IMR-90 (cell line): ENCODE measurements at regions not wholly inside any gene's neighbourhood (a gene's known extent, or its start where the extent isn't known, plus 50 kb on each side); places are given as distances from the start of the nearest gene placed in this dataset.

Experiments used
- ATAC-seq: fragments of 200-7000 bp; cut with Tn5 transposase; 2 replicates; pipeline ENCODE4 v1.9.1; 2020; ENCODE audit warnings: low read depth, mild to moderate bottlenecking, moderate library complexity
- BruUV-seq: library from RNA; stranded (reverse); fragments of 400-500 nt; replicated peaks from 2 replicates; lab custom pipeline; 2021; lab: Mats Ljungman, UMichigan
- CTCF ChIA-PET: fragments of 300-600 bp; formaldehyde crosslinking; extraction: SDS; loops from one replicate; lab custom pipeline; 2021; ENCODE audit warnings: antibody characterized with exemption; lab: Yijun Ruan, JAX
- POLR2A ChIA-PET: fragments of 300-600 bp; sonication (Branson Sonifier 250); formaldehyde crosslinking; loops from one replicate; lab custom pipeline; 2022; ENCODE audit warnings: antibody characterized with exemption; ENCODE audit not compliant: unreplicated experiment; lab: Charles Lee
- DNase-seq: peaks from one replicate; pipeline ENCODE4 v3.0.0; 2013
- H2AFZ ChIP-seq: replicated peaks from 2 replicates; pipeline ENCODE3; 2013; ENCODE audit warnings: low read length, mild to moderate bottlenecking; ENCODE audit not compliant: poor library complexity
- H2AK5ac ChIP-seq: 2 replicates; pipeline ENCODE4 v1.6.1; 2013; ENCODE audit warnings: low read depth, low read length, inconsistent platforms
- H2AK9ac ChIP-seq: replicated peaks from 2 replicates; pipeline ENCODE3; 2013; ENCODE audit warnings: mild to moderate bottlenecking, low read depth, low read length, moderate library complexity; ENCODE audit not compliant: poor library complexity
- H2BK120ac ChIP-seq: 2 replicates; pipeline ENCODE4 v1.6.1; 2013; ENCODE audit warnings: low read depth, low read length, inconsistent platforms
- H2BK15ac ChIP-seq: 3 replicates; pipeline ENCODE4 v1.6.1; 2013; ENCODE audit warnings: low read depth, low read length, inconsistent platforms
- H2BK20ac ChIP-seq: 2 replicates; pipeline ENCODE4 v1.6.1; 2013; ENCODE audit warnings: low read depth, mild to moderate bottlenecking, inconsistent platforms, low read length, moderate library complexity
- H2BK5ac ChIP-seq: 2 replicates; pipeline ENCODE4 v1.6.1; 2013; ENCODE audit warnings: mild to moderate bottlenecking, low read depth, low read length, inconsistent platforms; ENCODE audit not compliant: poor library complexity, severe bottlenecking
- H3K14ac ChIP-seq: replicated peaks from 2 replicates; pipeline ENCODE4 v1.6.1; 2013; ENCODE audit warnings: low read depth, low read length, inconsistent platforms
- H3K18ac ChIP-seq: 2 replicates; pipeline ENCODE4 v1.6.1; 2013; ENCODE audit warnings: low read depth, low read length, control low read depth
- H3K23ac ChIP-seq: 2 replicates; pipeline ENCODE4 v1.6.1; 2013; ENCODE audit warnings: low read depth, low read length, inconsistent platforms
- H3K27ac ChIP-seq: 2 replicates; pipeline ENCODE4 v1.5.1; 2013; ENCODE audit warnings: mild to moderate bottlenecking, control low read depth, low read length; ENCODE audit not compliant: insufficient read depth
- H3K27me3 ChIP-seq: 2 replicates; pipeline ENCODE4 v1.6.1; 2013; ENCODE audit warnings: low read length; ENCODE audit not compliant: control insufficient read depth, insufficient read depth
- H3K36me3 ChIP-seq: 2 replicates; pipeline ENCODE4 v1.6.1; 2013; ENCODE audit warnings: low read length, mixed read lengths; ENCODE audit not compliant: control insufficient read depth, insufficient read depth
- H3K4ac ChIP-seq: 2 replicates; pipeline ENCODE4 v1.6.1; 2013; ENCODE audit warnings: low read depth, low read length, inconsistent platforms
- H3K4me1 ChIP-seq: 2 replicates; pipeline ENCODE4 v1.6.1; 2013; ENCODE audit warnings: low read length, mixed read lengths; ENCODE audit not compliant: control insufficient read depth, insufficient read depth
- H3K4me2 ChIP-seq: 2 replicates; pipeline ENCODE4 v1.6.1; 2013; ENCODE audit warnings: low read depth, mild to moderate bottlenecking, control low read depth, low read length, moderate library complexity
- H3K4me3 ChIP-seq: 2 replicates; pipeline ENCODE4 v1.5.1; 2013; ENCODE audit warnings: low read depth, mild to moderate bottlenecking, control low read depth, low read length, moderate library complexity; ENCODE audit not compliant: insufficient read depth
- H3K56ac ChIP-seq: 2 replicates; pipeline ENCODE4 v1.6.1; 2013; ENCODE audit warnings: low read length, inconsistent platforms; ENCODE audit not compliant: insufficient read depth; ENCODE audit errors: extremely low read depth
- H3K79me1 ChIP-seq, 2 experiments: 2 replicates each; pipeline ENCODE4 v1.6.1; 2013; ENCODE audit warnings: low read length in 2 of 2, inconsistent platforms in 1 of 2, low read depth in 1 of 2
- H3K9ac ChIP-seq: 2 replicates; pipeline ENCODE4 v1.6.1; 2013; ENCODE audit warnings: low read depth, low read length, control low read depth
- H3K9me1 ChIP-seq: 2 replicates; pipeline ENCODE4 v1.6.1; 2013; ENCODE audit warnings: low read length, inconsistent platforms; ENCODE audit not compliant: insufficient read depth
- H3K9me3 ChIP-seq: 2 replicates; pipeline ENCODE4 v1.6.1; 2013; ENCODE audit warnings: low read length; ENCODE audit not compliant: control insufficient read depth, insufficient read depth
- H4K20me1 ChIP-seq: 2 replicates; pipeline ENCODE4 v1.6.1; 2013; ENCODE audit warnings: low read length, inconsistent platforms; ENCODE audit not compliant: insufficient read depth
- H4K5ac ChIP-seq: 2 replicates; pipeline ENCODE4 v1.6.1; 2013; ENCODE audit warnings: mild to moderate bottlenecking, low read depth, low read length, control low read depth
- H4K8ac ChIP-seq, 2 experiments: 2 replicates each; pipeline ENCODE4 v1.6.1; 2013; ENCODE audit warnings: low read depth in 2 of 2, low read length in 2 of 2, control low read depth in 1 of 2, inconsistent platforms in 1 of 2
- H4K91ac ChIP-seq: 2 replicates; pipeline ENCODE4 v1.6.1; 2013; ENCODE audit warnings: low read depth, low read length, inconsistent platforms; ENCODE audit not compliant: insufficient read depth
- BHLHE40 ChIP-seq: fragments of 150-350 bp; IDR thresholded peaks from 2 replicates; pipeline ENCODE4 v1.6.1; 2016; ENCODE audit warnings: mild to moderate bottlenecking, low read depth, low read length
- CEBPB ChIP-seq: IDR thresholded peaks from 2 replicates; pipeline ENCODE4 v1.6.1; 2012; ENCODE audit warnings: low read depth, low read length, improper control_type of control experiment
- CHD1 ChIP-seq: IDR thresholded peaks from 2 replicates; pipeline ENCODE4 v1.6.1; 2012; ENCODE audit warnings: low read depth, low read length, improper control_type of control experiment
- FOS ChIP-seq: fragments of 150-350 bp; IDR thresholded peaks from 2 replicates; pipeline ENCODE4 v1.6.1; 2016; ENCODE audit warnings: low read depth, low read length
- MAFK ChIP-seq: IDR thresholded peaks from 2 replicates; pipeline ENCODE4 v1.6.1; 2012; ENCODE audit warnings: low read depth, low read length, improper control_type of control experiment
- MAZ ChIP-seq: IDR thresholded peaks from 2 replicates; pipeline ENCODE4 v1.6.1; 2012; ENCODE audit warnings: low read depth, mild to moderate bottlenecking, low read length, improper control_type of control experiment, moderate library complexity, borderline replicate concordance
- MXI1 ChIP-seq: IDR thresholded peaks from 2 replicates; pipeline ENCODE4 v1.6.1; 2012; ENCODE audit warnings: low read depth, mild to moderate bottlenecking, low read length, moderate library complexity, borderline replicate concordance
- NFE2L2 ChIP-seq: fragments of 150-350 bp; IDR thresholded peaks from 2 replicates; pipeline ENCODE4 v1.6.1; 2016; ENCODE audit warnings: low read depth, mild to moderate bottlenecking, low read length
- POLR2A ChIP-seq: IDR thresholded peaks from 2 replicates; pipeline ENCODE4 v1.6.1; 2012; ENCODE audit warnings: mild to moderate bottlenecking, low read depth, low read length
- RAD21 ChIP-seq: IDR thresholded peaks from 2 replicates; pipeline ENCODE4 v1.6.1; 2012; ENCODE audit warnings: low read length, improper control_type of control experiment
- RCOR1 ChIP-seq: IDR thresholded peaks from 2 replicates; pipeline ENCODE4 v1.6.1; 2012; ENCODE audit warnings: mild to moderate bottlenecking, low read length, improper control_type of control experiment; ENCODE audit not compliant: insufficient replicate concordance
- RFX5 ChIP-seq: IDR thresholded peaks from 2 replicates; pipeline ENCODE4 v1.8.0; 2012; ENCODE audit warnings: low read depth, mild to moderate bottlenecking, low read length, moderate library complexity
- SMC3 ChIP-seq: fragments of 150-350 bp; IDR thresholded peaks from 2 replicates; pipeline ENCODE4 v1.6.1; 2016; ENCODE audit warnings: low read depth, mild to moderate bottlenecking, antibody characterized with exemption, low read length, moderate library complexity
- WGBS, 2 experiments: methylation state at CpG; one replicate each; pipeline versions ENCODE4 v1.1.5 to v1.1.7; 2013; ENCODE audit warnings: missing lambda C conversion rate in 2 of 2; ENCODE audit not compliant: insufficient read length in 1 of 2; ENCODE audit errors: extremely low coverage in 2 of 2; 5-methylcytosine and 5-hydroxymethylcytosine counted together
- dilution Hi-C: fragments of 300-500 bp; cut with HindIII; formaldehyde crosslinking; loops from one replicate; pipeline ENCODE4 v1.14.3; 2018; ENCODE audit warnings: low sequenced_read_pairs; ENCODE audit not compliant: unreplicated experiment
- in situ Hi-C: fragments of 300-500 bp; cut with MboI; formaldehyde crosslinking; loops from 3 replicates; pipeline ENCODE4 v1.14.3; 2019; ENCODE audit warnings: low sequenced_read_pairs, inconsistent platforms, mixed read lengths
- intact Hi-C: fragments of 100-400 bp; cut with micrococcal nuclease; formaldehyde crosslinking; loops from 2 replicates; pipeline ENCODE4 v1.10.0; 2022
- TF ChIP-seq, protein P1 (sequence below): fragments of 150-350 bp; IDR thresholded peaks from 2 replicates; pipeline ENCODE4 v1.6.1; 2017; ENCODE audit warnings: mild to moderate bottlenecking, antibody characterized with exemption, low read length, low read depth
- TF ChIP-seq, protein P2 (sequence below): fragments of 150-350 bp; IDR thresholded peaks from 2 replicates; pipeline ENCODE4 v1.6.1; 2016; ENCODE audit warnings: low read depth, mild to moderate bottlenecking, low read length, moderate library complexity, borderline replicate concordance
- TF ChIP-seq, protein P3 (sequence below): conservative IDR thresholded peaks from 2 replicates; pipeline ENCODE4 v1.5.1; 2012; ENCODE audit warnings: mild to moderate bottlenecking, low read depth, low read length, improper control_type of control experiment

DNA sequence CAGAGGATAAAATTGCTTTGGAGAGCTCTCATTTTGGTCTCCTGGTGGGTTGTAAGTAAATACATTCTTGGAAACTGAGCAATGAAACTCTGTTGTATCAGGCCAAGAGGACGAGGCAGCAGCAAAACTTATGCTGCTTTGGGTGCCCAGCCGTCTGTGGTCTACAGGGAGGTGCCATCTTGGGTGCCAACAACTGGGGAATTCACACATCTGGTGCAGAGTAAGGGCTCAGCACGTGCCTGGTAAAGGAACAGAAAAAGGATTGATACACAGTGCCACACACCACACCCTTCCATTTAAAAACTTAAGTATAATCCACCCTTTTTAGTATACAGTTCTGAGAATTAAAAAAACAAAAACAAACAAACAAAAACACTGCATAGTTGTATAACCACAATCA lies 221.9 kb downstream of the TSN start:
- Histone ChIP-seq H3K9me1 (no peaks in the 10 kb centered on the region), H4K5ac (no peak overlapping the region), H4K8ac (no peak overlapping the region), H3K56ac (no peak overlapping the region), H3K4me1 (no peaks in the 10 kb centered on the region), H3K18ac (no peak overlapping the region), H3K4me3 (no peak overlapping the region), H3K9ac (no peak overlapping the region), H2BK20ac (no peak overlapping the region), H3K27ac (no peak overlapping the region), H3K27me3 (no peaks in the 10 kb centered on the region), H2BK120ac (no peak overlapping the region), H2AK5ac (no peak overlapping the region), H2BK5ac (no peak overlapping the region), H2AK9ac (no peak overlapping the region), H3K14ac (no peak overlapping the region), H3K36me3 (no peaks in the 10 kb centered on the region), H3K79me1 (no peaks in the 10 kb centered on the region), H3K4ac (no peak overlapping the region), H4K91ac (no peak overlapping the region), H3K23ac (no peak overlapping the region), H3K9me3 (no peaks in the 10 kb centered on the region), H2BK15ac (no peak overlapping the region), H4K20me1 (no peaks in the 10 kb centered on the region), H3K4me2 (no peak overlapping the region), H2AFZ (no peak overlapping the region)
- dilution Hi-C loops (no loop called here), intact Hi-C loops (no loop called here), in situ Hi-C loops (loop anchor here (10.0 kb wide), 1 partner anchor 477 kb away; no protein-coding TSS in a partner anchor)
- ChIA-PET POLR2A (no interaction called here), CTCF (no interaction called here)
- ATAC-seq, result no peak
- no peak for DNase-seq
- no CpG with 5 or more reads among the region's 3 CpGs for WGBS, 2 experiments
- no TSS peak for BruUV-seq
- TF ChIP-seq, protein P1, sequence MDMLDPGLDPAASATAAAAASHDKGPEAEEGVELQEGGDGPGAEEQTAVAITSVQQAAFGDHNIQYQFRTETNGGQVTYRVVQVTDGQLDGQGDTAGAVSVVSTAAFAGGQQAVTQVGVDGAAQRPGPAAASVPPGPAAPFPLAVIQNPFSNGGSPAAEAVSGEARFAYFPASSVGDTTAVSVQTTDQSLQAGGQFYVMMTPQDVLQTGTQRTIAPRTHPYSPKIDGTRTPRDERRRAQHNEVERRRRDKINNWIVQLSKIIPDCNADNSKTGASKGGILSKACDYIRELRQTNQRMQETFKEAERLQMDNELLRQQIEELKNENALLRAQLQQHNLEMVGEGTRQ, result no peak
- TF ChIP-seq MAFK (no peak), CEBPB (no peak), RCOR1 (no peak), MXI1 (no peak), MAZ (no peak), FOS (no peak), RAD21 (no peak), SMC3 (no peak), NFE2L2 (no peak), RFX5 (no peak), POLR2A (no peak), CHD1 (no peak), BHLHE40 (no peak)
- TF ChIP-seq, protein P2, sequence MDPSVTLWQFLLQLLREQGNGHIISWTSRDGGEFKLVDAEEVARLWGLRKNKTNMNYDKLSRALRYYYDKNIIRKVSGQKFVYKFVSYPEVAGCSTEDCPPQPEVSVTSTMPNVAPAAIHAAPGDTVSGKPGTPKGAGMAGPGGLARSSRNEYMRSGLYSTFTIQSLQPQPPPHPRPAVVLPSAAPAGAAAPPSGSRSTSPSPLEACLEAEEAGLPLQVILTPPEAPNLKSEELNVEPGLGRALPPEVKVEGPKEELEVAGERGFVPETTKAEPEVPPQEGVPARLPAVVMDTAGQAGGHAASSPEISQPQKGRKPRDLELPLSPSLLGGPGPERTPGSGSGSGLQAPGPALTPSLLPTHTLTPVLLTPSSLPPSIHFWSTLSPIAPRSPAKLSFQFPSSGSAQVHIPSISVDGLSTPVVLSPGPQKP, result no peak
- TF ChIP-seq, protein P3, sequence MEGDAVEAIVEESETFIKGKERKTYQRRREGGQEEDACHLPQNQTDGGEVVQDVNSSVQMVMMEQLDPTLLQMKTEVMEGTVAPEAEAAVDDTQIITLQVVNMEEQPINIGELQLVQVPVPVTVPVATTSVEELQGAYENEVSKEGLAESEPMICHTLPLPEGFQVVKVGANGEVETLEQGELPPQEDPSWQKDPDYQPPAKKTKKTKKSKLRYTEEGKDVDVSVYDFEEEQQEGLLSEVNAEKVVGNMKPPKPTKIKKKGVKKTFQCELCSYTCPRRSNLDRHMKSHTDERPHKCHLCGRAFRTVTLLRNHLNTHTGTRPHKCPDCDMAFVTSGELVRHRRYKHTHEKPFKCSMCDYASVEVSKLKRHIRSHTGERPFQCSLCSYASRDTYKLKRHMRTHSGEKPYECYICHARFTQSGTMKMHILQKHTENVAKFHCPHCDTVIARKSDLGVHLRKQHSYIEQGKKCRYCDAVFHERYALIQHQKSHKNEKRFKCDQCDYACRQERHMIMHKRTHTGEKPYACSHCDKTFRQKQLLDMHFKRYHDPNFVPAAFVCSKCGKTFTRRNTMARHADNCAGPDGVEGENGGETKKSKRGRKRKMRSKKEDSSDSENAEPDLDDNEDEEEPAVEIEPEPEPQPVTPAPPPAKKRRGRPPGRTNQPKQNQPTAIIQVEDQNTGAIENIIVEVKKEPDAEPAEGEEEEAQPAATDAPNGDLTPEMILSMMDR, result no peak
